HG03095 (cell line): ENCODE measurements at regions not wholly inside any gene's neighbourhood (a gene's known extent, or its start where the extent isn't known, plus 50 kb on each side); places are given as distances from the start of the nearest gene placed in this dataset.
"Not testable (repeated sequence)": the region's sequence is repeated elsewhere in the genome, so short reads cannot be mapped to it uniquely, and the experiment has no call there.

ENCODE experiments used
- ATAC-seq: cut with Tn5 transposase; IDR thresholded peaks from one replicate; pipeline ENCODE4 v1.9.1; 2021; ENCODE audit warnings: moderate library complexity; ENCODE audit not compliant: unreplicated experiment

GRCh38 chr5:120140501-120140900 is 323.6 kb upstream of the PRR16 start:
- ATAC-seq: no peak

GRCh38 chr5:120141076-120141475 is 323.0 kb upstream of the PRR16 start:
- no peak for ATAC-seq

- ATAC-seq: no peak
Measured at GRCh38 chr5:120146787-120147186, 317.3 kb upstream of the PRR16 start.

- not testable (repeated sequence) for ATAC-seq
Measured at GRCh38 chr5:120147911-120148310, 316.2 kb upstream of the PRR16 start.

- no peak for ATAC-seq
Measured at GRCh38 chr5:120150770-120151169, 313.3 kb upstream of the PRR16 start.

- ATAC-seq: no peak
Measured at GRCh38 chr5:120151181-120151580, 312.9 kb upstream of the PRR16 start.

- no peak for ATAC-seq
Measured at GRCh38 chr5:120151825-120152224, 312.3 kb upstream of the PRR16 start.

GRCh38 chr5:120152472-120152871 is 311.6 kb upstream of the PRR16 start:
- ATAC-seq: no peak

GRCh38 chr5:120152931-120153330 is 311.2 kb upstream of the PRR16 start:
- ATAC-seq: no peak

GRCh38 chr5:120153551-120153950 is 310.5 kb upstream of the PRR16 start:
- ATAC-seq: no peak

- ATAC-seq: no peak
Measured at GRCh38 chr5:120155873-120156272, 308.2 kb upstream of the PRR16 start.

GRCh38 chr5:120158211-120158610 is 305.9 kb upstream of the PRR16 start:
- no peak for ATAC-seq

GRCh38 chr5:120159155-120159554 is 304.9 kb upstream of the PRR16 start:
- ATAC-seq: no peak

GRCh38 chr5:120160124-120160895 is 303.8 kb upstream of the PRR16 start:
- no peak for ATAC-seq

- no peak for ATAC-seq
Measured at GRCh38 chr5:120162321-120162720, 301.8 kb upstream of the PRR16 start.

- no peak for ATAC-seq
Measured at GRCh38 chr5:120164037-120164436, 300.1 kb upstream of the PRR16 start.

GRCh38 chr5:120164986-120165385 is 299.1 kb upstream of the PRR16 start:
- no peak for ATAC-seq

GRCh38 chr5:120173125-120173524 is 291.0 kb upstream of the PRR16 start:
- no peak for ATAC-seq

GRCh38 chr5:120174089-120174488 is 290.0 kb upstream of the PRR16 start:
- ATAC-seq: no peak

- ATAC-seq: not testable (repeated sequence)
Measured at GRCh38 chr5:120181238-120181637, 282.9 kb upstream of the PRR16 start.

GRCh38 chr5:120194650-120195049 is 269.4 kb upstream of the PRR16 start:
- ATAC-seq: not testable (repeated sequence)

- ATAC-seq: no peak
Measured at GRCh38 chr5:120199559-120199958, 264.5 kb upstream of the PRR16 start.

GRCh38 chr5:120207129-120207528 is 257.0 kb upstream of the PRR16 start:
- no peak for ATAC-seq
